HCT116 (cell line): ENCODE measurements at regions not wholly inside any gene's neighbourhood (a gene's known extent, or its start where the extent isn't known, plus 50 kb on each side); places are given as distances from the start of the nearest gene placed in this dataset.

Experiments used
- ATAC-seq: fragments of 200-7000 bp; cut with Tn5 transposase; 2 replicates; pipeline ENCODE4 v1.9.1; 2020; ENCODE audit warnings: mild to moderate bottlenecking, moderate library complexity
- BruUV-seq: library from RNA; stranded (reverse); fragments of 400-500 nt; replicated peaks from 2 replicates; lab custom pipeline; 2021; lab: Mats Ljungman, UMichigan
- CTCF ChIA-PET: fragments of 300-600 bp; sonication (Branson Sonifier 250); formaldehyde crosslinking; loops from one replicate; lab custom pipeline; 2021; ENCODE audit warnings: antibody characterized with exemption; lab: Charles Lee
- POLR2A ChIA-PET: fragments of 300-600, 350-600 bp; sonication (Branson Sonifier 250); formaldehyde crosslinking; loops from one replicate; lab custom pipeline; 2021; ENCODE audit warnings: antibody characterized with exemption; lab: Charles Lee
- RAD21 ChIA-PET, 2 experiments: fragments of 300-600 bp; sonication (Branson Sonifier 250); formaldehyde crosslinking; loops; one replicate each; lab custom pipeline; 2023; ENCODE audit warnings: low total read pairs in 2 of 2; ENCODE audit not compliant: uncharacterized antibody in 2 of 2, unreplicated experiment in 2 of 2, low non-redundant PET in 1 of 2; lab: Charles Lee
- DNase-seq: peaks from one replicate; pipeline ENCODE4 v3.0.0-alpha.2; 2010; ENCODE audit warnings: low read depth, low spot score
- H2AFZ ChIP-seq: fragments of 200-600 bp; shearing (Covaris generic), sonication (generic); 2 replicates; pipeline ENCODE4 v1.6.1; 2017; ENCODE audit warnings: low read depth, mixed run types, mixed read lengths, antibody characterized with exemption, low read length; ENCODE audit not compliant: poor library complexity, severe bottlenecking
- H3K27ac ChIP-seq: 2 replicates; pipeline ENCODE4 v1.5.1; 2012; ENCODE audit warnings: low read depth, low read length
- H3K27me3 ChIP-seq: fragments of 200-600 bp; sonication (generic); 2 replicates; pipeline ENCODE4 v1.6.1; 2016; ENCODE audit warnings: mixed run types, low read length, mixed read lengths; ENCODE audit not compliant: insufficient read depth
- H3K36me3 ChIP-seq, 2 experiments: fragments of 200-500 bp in 1 of 2; fragments of 200-600 bp in 1 of 2; sonication (Bioruptor generic) in 1 of 2; sonication (generic) in 1 of 2; 2 replicates each; pipeline versions ENCODE4 v1.5.1 to v1.6.1; 2014 to 2016; ENCODE audit warnings: low read length in 2 of 2, inconsistent platforms in 1 of 2, mixed read lengths in 1 of 2, mixed run types in 1 of 2; ENCODE audit not compliant: insufficient read depth in 2 of 2, control insufficient read depth in 1 of 2
- H3K4me1 ChIP-seq, 2 experiments: fragments of 200-600 bp in 1 of 2; sonication (generic) in 1 of 2; 2 replicates each; pipeline versions ENCODE4 v1.5.1 to v1.6.1; 2012 to 2017; ENCODE audit warnings: low read length in 2 of 2, inconsistent platforms in 1 of 2, mild to moderate bottlenecking in 1 of 2, mixed read lengths in 1 of 2, mixed run types in 1 of 2, moderate library complexity in 1 of 2; ENCODE audit not compliant: insufficient read depth in 2 of 2, control insufficient read depth in 1 of 2
- H3K4me2 ChIP-seq: fragments of 200-600 bp; sonication (generic); 2 replicates; pipeline ENCODE4 v1.6.1; 2017; ENCODE audit warnings: mixed run types, low read length, mixed read lengths
- H3K4me3 ChIP-seq, 2 experiments: fragments of 200-600 bp in 1 of 2; sonication (generic) in 1 of 2; replicated peaks in 1 of 2; 2 replicates each; pipeline ENCODE4 v1.5.1; 2011 to 2016; ENCODE audit warnings: low read length in 2 of 2, control low read depth in 1 of 2, low read depth in 1 of 2, mild to moderate bottlenecking in 1 of 2, mixed read lengths in 1 of 2, mixed run types in 1 of 2
- H3K79me2 ChIP-seq: fragments of 200-600 bp; sonication (generic); 2 replicates; pipeline ENCODE4 v1.6.1; 2017; ENCODE audit warnings: mild to moderate bottlenecking, mixed run types, low read length, moderate library complexity, mixed read lengths; ENCODE audit not compliant: insufficient read depth
- H3K9ac ChIP-seq: fragments of 200-600 bp; sonication (generic); 2 replicates; pipeline ENCODE4 v1.6.1; 2016; ENCODE audit warnings: low read length, mixed read lengths
- H3K9me2 ChIP-seq: fragments of 200-600 bp; sonication (generic), shearing (Covaris generic); 2 replicates; pipeline ENCODE4 v1.6.1; 2017; ENCODE audit warnings: mixed run types, mild to moderate bottlenecking, moderate library complexity; ENCODE audit not compliant: insufficient read depth
- H3K9me3 ChIP-seq, 2 experiments: fragments of 200-500 bp in 1 of 2; fragments of 200-600 bp in 1 of 2; sonication (Bioruptor generic) in 1 of 2; sonication (generic) in 1 of 2; 2 replicates each; pipeline ENCODE4 v1.6.1; 2014 to 2017; ENCODE audit warnings: low read length in 2 of 2, mixed read lengths in 2 of 2, inconsistent platforms in 1 of 2, low read depth in 1 of 2, mild to moderate bottlenecking in 1 of 2, mixed run types in 1 of 2, moderate library complexity in 1 of 2; ENCODE audit not compliant: control insufficient read depth in 1 of 2, insufficient read depth in 1 of 2
- H4K20me1 ChIP-seq: fragments of 200-600 bp; sonication (generic), shearing (Covaris generic); 2 replicates; pipeline ENCODE4 v1.6.1; 2017; ENCODE audit warnings: mixed run types, mild to moderate bottlenecking, moderate library complexity; ENCODE audit not compliant: insufficient read depth
- ATF3 ChIP-seq: IDR thresholded peaks from 2 replicates; pipeline ENCODE4 v1.6.1; 2012
- CBX3 ChIP-seq: IDR thresholded peaks from 2 replicates; pipeline ENCODE4 v1.6.1; 2012; ENCODE audit warnings: low read depth
- CTCF ChIP-seq, 3 experiments: fragments of 200-600 bp in 1 of 3; sonication (generic) in 1 of 3; IDR thresholded peaks in 2 of 3; conservative IDR thresholded peaks in 1 of 3; 2 replicates each; pipeline ENCODE4 v1.5.1; 2012 to 2017; ENCODE audit warnings: low read depth in 2 of 3, low read length in 2 of 3, antibody characterized with exemption in 1 of 3, borderline replicate concordance in 1 of 3, control low read depth in 1 of 3, mild to moderate bottlenecking in 1 of 3, mixed read lengths in 1 of 3, mixed run types in 1 of 3, moderate library complexity in 1 of 3; ENCODE audit not compliant: insufficient read depth in 1 of 3
- FOSL1 ChIP-seq: IDR thresholded peaks from 2 replicates; pipeline ENCODE4 v1.6.1; 2012; ENCODE audit warnings: low read depth
- JUND ChIP-seq: IDR thresholded peaks from 2 replicates; pipeline ENCODE4 v1.6.1; 2012
- MAX ChIP-seq: IDR thresholded peaks from 2 replicates; pipeline ENCODE4 v1.6.1; 2012
- POLR2A ChIP-seq: IDR thresholded peaks from 2 replicates; pipeline ENCODE4 v1.7.0; 2011; ENCODE audit warnings: borderline replicate concordance; ENCODE audit not compliant: insufficient read depth, insufficient read length; ENCODE audit errors: extremely low read depth
- POLR2AphosphoS5 ChIP-seq: IDR thresholded peaks from 2 replicates; pipeline ENCODE4 v1.6.1; 2011; ENCODE audit warnings: mild to moderate bottlenecking, low read depth, low read length, moderate library complexity
- RAD21 ChIP-seq: IDR thresholded peaks from 2 replicates; pipeline ENCODE4 v1.6.1; 2012; ENCODE audit warnings: low read depth, mild to moderate bottlenecking
- SIN3A ChIP-seq: IDR thresholded peaks from 2 replicates; pipeline ENCODE4 v1.6.1; 2012; ENCODE audit warnings: low read depth
- intact Hi-C: fragments of 100-400 bp; cut with micrococcal nuclease; formaldehyde crosslinking; loops from 2 replicates; pipeline ENCODE4 v1.10.0; 2022

- ChIA-PET CTCF (no interaction called here), RAD21 (no interaction called here), POLR2A (no interaction called here)
- Histone ChIP-seq H3K36me3 (no peaks in the 10 kb centered on the region), H2AFZ (no peak overlapping the region), H3K9ac (no peak overlapping the region), H3K4me3 (no peak overlapping the region), H3K27ac (no peak overlapping the region), H4K20me1 (no peaks in the 10 kb centered on the region), H3K9me2 (no peaks in the 10 kb centered on the region), H3K4me1 (no peaks in the 10 kb centered on the region), H3K79me2 (no peaks in the 10 kb centered on the region), H3K27me3 (0 out of 2 replicates have a peak, but pooled peaks cover 11% of the 10 kb centered on the region), H3K9me3 (no peaks in the 10 kb centered on the region), H3K4me2 (no peak overlapping the region)
- intact Hi-C loops = loop anchor here (10.0 kb wide), 1 partner anchor 1734 kb away; no protein-coding TSS in a partner anchor
- BruUV-seq = no TSS peak
- peak; percentile 39; the same call in 1 of the 2 replicates for TF ChIP-seq RAD21
- no peak for TF ChIP-seq POLR2A
- no peak for TF ChIP-seq MAX
- TF ChIP-seq CBX3 = no peak
- TF ChIP-seq CTCF (IDR thresholded peaks at IDR 0.05 in 2 of 3, conservative IDR thresholded peaks at IDR 0.05 in 1 of 3; ENCODE audit: borderline replicate concordance in 1 of 3, insufficient read depth in 1 of 3, low read depth in 2 of 3, low read length in 2 of 3) = peak in 2 of 3 experiments; percentile 12 to 34; a peak in 1 of 6 replicates
- TF ChIP-seq POLR2AphosphoS5 = no peak
- TF ChIP-seq JUND = no peak
- TF ChIP-seq SIN3A = no peak
- no peak for TF ChIP-seq FOSL1
- TF ChIP-seq ATF3 = no peak
- DNase-seq = no peak
- ATAC-seq = peak; percentile 70; the same call in 1 of the 2 replicates
Measured at GRCh38 chr4:20428436-20429160, 176.9 kb downstream of the SLIT2 start.
